SU-DHL-6 (cell line): ENCODE measurements at regions not wholly inside any gene's neighbourhood (a gene's known extent, or its start where the extent isn't known, plus 50 kb on each side); places are given as distances from the start of the nearest gene placed in this dataset.

ENCODE experiments used
- EZH2phosphoT487 ChIP-seq: fragments of 200-600 bp; sonication (generic), shearing (Covaris generic); conservative IDR thresholded peaks from 2 replicates; pipeline ENCODE4 v1.6.1; 2018; ENCODE audit warnings: mild to moderate bottlenecking, antibody characterized with exemption, low read length, moderate library complexity, mixed read lengths
- TF ChIP-seq, protein P1 (sequence below): fragments of 200-600 bp; sonication (generic); IDR thresholded peaks from one replicate; pipeline ENCODE4 v1.5.1; 2017; ENCODE audit warnings: antibody characterized with exemption, mild to moderate bottlenecking, low read length, moderate library complexity; ENCODE audit not compliant: insufficient read depth, poor library complexity, severe bottlenecking

DNA sequence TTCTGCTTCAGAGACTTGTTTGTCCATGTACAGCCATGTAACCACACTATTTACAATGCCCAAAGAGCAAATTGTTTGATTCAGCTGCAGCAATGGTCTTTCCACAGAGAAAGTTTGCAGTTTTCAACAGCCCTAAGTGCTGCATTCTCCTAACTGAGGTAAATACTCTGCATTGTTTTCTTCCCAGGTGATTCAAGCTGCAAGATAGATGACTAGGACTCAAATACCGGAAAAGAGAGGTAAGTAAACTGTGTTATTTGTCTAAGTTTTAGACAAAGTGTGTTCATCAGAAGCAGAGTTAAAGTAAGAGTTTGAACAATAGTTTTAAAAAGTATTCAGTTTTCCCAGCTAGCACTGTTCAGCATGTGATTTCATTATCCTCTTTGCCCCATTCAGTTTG lies 1046.7 kb upstream of the C9orf72 start:
- TF ChIP-seq, protein P1, sequence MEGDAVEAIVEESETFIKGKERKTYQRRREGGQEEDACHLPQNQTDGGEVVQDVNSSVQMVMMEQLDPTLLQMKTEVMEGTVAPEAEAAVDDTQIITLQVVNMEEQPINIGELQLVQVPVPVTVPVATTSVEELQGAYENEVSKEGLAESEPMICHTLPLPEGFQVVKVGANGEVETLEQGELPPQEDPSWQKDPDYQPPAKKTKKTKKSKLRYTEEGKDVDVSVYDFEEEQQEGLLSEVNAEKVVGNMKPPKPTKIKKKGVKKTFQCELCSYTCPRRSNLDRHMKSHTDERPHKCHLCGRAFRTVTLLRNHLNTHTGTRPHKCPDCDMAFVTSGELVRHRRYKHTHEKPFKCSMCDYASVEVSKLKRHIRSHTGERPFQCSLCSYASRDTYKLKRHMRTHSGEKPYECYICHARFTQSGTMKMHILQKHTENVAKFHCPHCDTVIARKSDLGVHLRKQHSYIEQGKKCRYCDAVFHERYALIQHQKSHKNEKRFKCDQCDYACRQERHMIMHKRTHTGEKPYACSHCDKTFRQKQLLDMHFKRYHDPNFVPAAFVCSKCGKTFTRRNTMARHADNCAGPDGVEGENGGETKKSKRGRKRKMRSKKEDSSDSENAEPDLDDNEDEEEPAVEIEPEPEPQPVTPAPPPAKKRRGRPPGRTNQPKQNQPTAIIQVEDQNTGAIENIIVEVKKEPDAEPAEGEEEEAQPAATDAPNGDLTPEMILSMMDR = no peak
- TF ChIP-seq EZH2phosphoT487 = no peak
